CD4-positive, alpha-beta T cell treated with Interleukin-15 for 4 hours (primary cell): ENCODE measurements at regions not wholly inside any gene's neighbourhood (a gene's known extent, or its start where the extent isn't known, plus 50 kb on each side); places are given as distances from the start of the nearest gene placed in this dataset.

Experiments used
- DNase-seq: peaks from one replicate; pipeline ENCODE4 v3.0.0-alpha.2; 2020; ENCODE audit warnings: low spot score

- DNase-seq: no peak
Observed at GRCh38 chr12:19018302-19018970, 111.1 kb upstream of the PLEKHA5 start.

DNA sequence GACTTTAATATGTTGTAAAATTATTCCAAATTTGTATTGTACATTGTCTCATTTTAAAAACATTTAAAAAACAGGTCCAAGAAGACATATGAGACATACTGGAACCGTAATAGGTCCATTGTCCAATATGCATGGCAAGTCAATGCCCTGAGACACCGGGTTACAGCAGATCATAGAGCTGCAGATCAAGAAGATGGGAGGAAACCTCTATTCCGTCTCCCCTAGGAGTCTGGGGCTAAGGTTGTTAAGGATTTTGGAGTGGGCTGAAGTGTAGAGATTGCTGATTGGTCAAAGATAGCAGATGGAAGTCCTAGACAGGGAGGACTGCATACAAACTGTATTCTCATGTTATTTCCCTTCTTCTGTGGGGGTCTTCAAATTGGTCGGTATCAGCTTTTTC is 108.3 kb upstream of the PLEKHA5 start:
- DNase-seq: no peak

DNA sequence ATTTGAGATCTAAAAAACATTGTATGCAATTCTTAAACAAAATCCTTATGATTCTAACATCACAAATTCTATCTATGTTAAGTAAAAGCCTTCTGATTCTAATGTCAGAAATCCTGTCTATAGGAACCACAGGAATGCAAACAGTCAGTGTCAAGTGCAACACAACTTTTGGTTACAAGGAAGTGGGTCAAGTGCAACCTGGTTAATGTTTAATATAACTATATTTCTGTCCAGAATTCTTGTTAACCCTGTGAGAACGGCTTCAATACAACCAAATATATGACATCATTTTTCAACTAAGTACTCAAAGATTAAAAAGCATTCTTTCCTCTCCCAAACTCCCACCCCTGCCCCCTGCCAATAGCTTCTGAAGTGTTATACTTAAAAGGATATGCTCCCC is 107.9 kb upstream of the PLEKHA5 start:
- no peak for DNase-seq

GRCh38 chr12:19025582-19025981 is 104.0 kb upstream of the PLEKHA5 start:
- no peak for DNase-seq

GRCh38 chr12:19026034-19026433 is 103.5 kb upstream of the PLEKHA5 start:
- no peak for DNase-seq

DNA sequence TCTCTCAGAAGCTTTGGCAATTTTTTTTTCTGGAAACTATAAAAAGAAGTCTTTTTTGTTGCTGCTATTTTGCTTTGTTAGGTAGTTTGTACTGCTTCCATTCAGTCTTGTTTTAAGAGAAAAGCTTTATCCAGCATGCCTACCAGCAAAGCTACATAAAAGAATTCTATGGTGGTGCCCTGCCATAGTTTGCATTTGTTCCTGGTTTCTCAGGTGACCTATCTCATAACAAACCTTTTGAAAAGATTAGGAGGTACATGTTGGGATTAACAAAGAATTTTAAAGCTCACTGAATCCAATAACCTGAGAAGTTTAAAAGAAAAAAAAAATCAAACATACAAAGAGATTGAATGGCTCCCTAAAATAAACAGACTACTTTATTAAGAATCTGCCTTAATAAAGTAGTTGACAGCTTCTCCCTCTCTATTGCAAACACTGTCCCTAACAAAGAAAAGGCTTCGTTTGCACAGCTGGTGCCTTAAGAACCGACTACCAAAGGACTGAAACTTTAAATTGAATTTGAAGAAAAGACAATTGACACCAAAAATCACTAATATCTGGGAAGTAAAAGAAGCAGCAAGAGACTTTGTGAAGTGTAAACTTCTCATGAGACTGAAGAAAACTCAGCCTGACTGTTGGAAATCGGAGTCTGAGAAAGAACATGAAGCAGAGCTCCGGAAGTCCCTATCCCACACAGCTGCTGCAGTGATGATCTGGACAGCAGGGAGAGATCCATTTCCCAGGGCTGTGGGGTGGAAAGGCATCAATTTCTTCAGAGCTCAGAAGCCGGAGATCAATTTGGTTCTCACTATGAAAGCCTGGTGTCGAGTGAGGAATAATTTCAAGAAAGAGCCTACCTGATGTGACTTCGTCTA is 102.7 kb upstream of the PLEKHA5 start:
- DNase-seq: no peak

GRCh38 chr12:19030180-19030579 is 99.4 kb upstream of the PLEKHA5 start:
- DNase-seq: no peak

GRCh38 chr12:19030603-19031002 is 98.9 kb upstream of the PLEKHA5 start:
- DNase-seq: no peak

GRCh38 chr12:19031032-19031431 is 98.5 kb upstream of the PLEKHA5 start:
- DNase-seq: no peak

- no peak for DNase-seq
Observed at GRCh38 chr12:19032826-19033225, 96.7 kb upstream of the PLEKHA5 start.

GRCh38 chr12:19033244-19033643 is 96.3 kb upstream of the PLEKHA5 start:
- DNase-seq: no peak

DNA sequence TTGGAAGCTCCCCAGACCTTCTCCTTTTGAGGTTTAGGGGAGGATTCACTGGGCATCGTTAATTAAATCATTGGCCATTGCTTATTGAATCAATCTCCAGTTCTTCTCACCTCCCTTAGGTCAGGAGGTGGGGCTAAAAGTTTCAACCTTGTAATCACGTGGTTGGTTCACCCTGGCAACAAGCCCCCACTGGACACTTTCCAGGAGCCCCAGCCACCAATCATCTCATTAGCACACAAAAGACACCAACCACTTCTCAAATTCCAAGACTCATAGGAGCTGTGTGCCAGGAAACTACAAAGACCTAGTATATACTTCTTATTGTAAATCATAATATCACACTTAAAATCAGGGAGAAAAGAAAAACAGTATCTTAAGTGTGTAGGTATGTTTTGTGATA is 94.6 kb upstream of the PLEKHA5 start:
- DNase-seq: no peak

GRCh38 chr12:19035536-19035935 is 94.0 kb upstream of the PLEKHA5 start:
- DNase-seq: no peak

DNA sequence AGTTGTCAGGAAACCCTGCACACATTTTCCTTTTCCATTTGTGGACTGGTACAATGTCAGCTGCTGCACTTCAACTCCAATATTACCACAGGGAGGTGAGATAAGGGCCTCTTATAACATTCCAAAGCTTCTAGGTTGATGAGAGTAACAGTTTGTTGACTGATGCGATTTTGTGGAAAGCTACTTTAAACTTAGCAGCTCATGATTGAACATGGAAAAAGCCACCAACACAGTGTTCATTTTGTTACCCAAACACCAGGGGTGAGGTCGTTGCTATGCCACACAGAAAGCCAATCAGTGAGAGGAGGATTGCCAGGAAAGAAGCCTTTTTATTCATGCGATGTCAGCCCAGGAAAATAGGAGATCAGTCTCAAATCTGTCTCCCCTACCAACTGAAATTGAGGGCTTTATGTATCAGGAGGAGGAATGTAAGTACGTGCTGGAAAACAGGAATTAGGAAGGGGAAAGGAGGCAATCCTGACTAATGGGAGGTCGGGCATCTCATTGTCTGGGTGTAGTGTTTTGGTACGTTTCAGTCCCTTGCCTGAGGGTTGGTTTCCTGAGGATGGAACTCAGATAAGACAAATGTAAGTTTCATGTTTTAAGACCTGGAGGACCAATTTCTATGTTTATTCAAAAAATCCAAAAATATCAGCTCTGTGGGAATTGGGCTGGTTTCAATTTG is 92.7 kb upstream of the PLEKHA5 start:
- DNase-seq: no peak

DNA sequence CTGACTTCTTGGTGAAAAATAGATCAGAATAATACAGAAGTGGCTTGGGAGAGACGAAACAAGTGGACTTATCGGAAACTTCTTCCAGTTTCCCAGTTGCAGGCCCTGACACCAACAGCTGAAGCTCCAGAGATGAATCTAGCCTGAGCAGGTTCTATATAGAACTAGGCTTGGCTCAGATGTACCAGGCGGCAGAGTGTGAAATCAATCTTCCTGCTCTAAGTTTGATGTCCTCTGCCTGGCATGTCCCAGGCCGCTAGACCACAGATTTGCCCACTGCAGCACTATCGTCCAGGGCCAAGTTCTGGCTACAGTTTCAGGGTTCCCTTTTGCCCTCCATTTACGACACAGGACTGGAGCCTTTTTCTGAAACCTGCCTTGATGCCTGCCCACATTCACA is 91.3 kb upstream of the PLEKHA5 start:
- DNase-seq: no peak

DNA sequence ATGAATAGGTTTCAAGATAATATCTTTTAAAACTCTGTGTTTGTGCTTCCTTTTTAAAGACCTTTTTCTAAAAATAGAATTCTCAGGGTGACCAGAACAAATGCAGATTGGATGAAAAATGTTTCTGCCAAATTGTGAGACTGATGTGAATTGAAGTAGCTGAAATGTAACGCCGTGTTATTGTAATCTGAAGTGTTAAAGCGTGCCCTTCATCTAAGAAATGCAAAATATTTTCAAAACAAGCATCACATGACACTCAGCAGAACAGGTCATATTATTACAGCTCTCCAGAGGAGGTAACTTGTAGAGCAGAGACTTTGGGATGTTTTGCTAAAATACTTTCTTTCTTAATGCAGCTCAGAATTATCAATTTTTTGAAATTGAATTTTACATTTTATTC is 90.0 kb upstream of the PLEKHA5 start:
- no peak for DNase-seq

DNA sequence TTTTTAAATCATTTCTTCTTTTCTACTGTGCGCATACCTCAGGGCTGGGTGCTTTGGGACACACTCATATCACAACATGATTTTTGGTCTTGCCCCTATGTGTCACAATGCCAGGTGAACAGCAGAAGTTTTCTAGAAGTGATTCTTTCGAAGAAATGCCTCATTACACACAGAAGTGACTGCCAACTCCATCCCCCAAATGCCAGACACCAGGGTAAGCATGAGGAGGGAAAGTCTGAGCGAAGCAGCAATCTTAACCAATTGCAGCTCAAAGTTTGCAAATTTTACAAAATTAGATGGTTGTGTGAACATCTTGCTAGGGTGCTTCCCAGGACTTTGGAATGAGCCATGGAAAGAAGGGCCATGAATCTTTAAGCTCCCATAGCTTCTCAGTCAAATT is 87.3 kb upstream of the PLEKHA5 start:
- no peak for DNase-seq

- no peak for DNase-seq
Observed at GRCh38 chr12:19044430-19044829, 85.1 kb upstream of the PLEKHA5 start.

GRCh38 chr12:19044891-19045290 is 84.6 kb upstream of the PLEKHA5 start:
- DNase-seq: no peak

DNA sequence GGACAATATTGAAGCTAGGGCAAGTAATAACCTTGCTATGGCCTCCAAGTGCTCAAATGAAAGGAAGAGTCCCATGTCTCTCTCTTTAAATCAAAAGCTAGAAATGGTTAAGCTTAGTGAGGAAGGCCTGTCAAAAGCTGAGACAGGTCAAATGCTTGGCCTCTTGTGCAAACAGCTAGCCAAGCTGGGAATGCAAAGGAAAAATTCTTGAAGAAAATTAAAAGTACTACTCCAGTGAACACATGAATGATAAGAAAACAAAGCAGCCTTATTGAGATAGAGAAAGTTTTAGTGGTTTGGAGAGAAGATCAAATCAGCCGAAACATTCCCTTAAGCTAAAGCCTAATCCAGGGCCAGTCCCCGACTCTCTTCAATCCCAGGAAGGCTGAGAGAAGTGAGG is 84.1 kb upstream of the PLEKHA5 start:
- DNase-seq: no peak

GRCh38 chr12:19048943-19049342 is 80.6 kb upstream of the PLEKHA5 start:
- DNase-seq: no peak

GRCh38 chr12:19052689-19053088 is 76.8 kb upstream of the PLEKHA5 start:
- no peak for DNase-seq

DNA sequence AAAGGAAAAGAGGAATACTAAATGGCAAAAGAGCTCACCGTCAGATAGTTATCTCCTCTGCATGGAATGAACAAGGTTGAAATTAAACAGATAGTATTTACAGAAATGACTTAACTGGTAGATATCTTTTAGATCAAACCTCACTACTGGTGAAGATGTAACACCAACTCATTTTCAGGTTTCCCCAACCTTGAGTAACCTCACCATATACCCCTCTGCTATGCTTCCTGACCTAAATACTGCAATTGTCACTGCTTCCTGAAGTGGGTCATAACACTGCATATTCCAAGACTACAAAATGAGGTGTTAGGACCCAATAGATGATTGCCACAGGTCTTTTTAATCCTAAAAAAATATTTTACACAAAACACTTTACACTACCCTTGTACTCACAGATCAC is 76.3 kb upstream of the PLEKHA5 start:
- DNase-seq: no peak
